ENCODE measurements at regions not wholly inside any gene's neighbourhood (a gene's known extent, or its start where the extent isn't known, plus 50 kb on each side); places are given as distances from the start of the nearest gene placed in this dataset.

- no peaks in the 10 kb centered on the region for H3K36me3 Mint-ChIP-seq (ENCODE audit: low read depth)
- H3K4me2 ChIP-seq, result no peak overlapping the region
- H3K9me3 Mint-ChIP-seq, result no peaks in the 10 kb centered on the region
- no peak overlapping the region for H3K27ac Mint-ChIP-seq
- H4K20me1 ChIP-seq (replicated peaks; ENCODE audit: insufficient read depth), result no peaks in the 10 kb centered on the region
- H3K36me3 ChIP-seq (ENCODE audit: insufficient read depth), result no peaks in the 10 kb centered on the region
- H3K4me3 Mint-ChIP-seq, result no peak overlapping the region
- H3K79me2 ChIP-seq (replicated peaks; ENCODE audit: insufficient read depth), result no peaks in the 10 kb centered on the region
- ATAC-seq, result no peak
- no peak overlapping the region for H3K4me3 ChIP-seq
- no peaks in the 10 kb centered on the region for H3F3A ChIP-seq (replicated peaks; ENCODE audit: low read depth)
- H2AFZ ChIP-seq, result peak overlapping the region; percentile 76
- H3K27me3 ChIP-seq (ENCODE audit: insufficient read depth), result no peaks in the 10 kb centered on the region
- no peak for DNase-seq (ENCODE audit: low spot score)
- peaks cover 4% of the 10 kb centered on the region for H3K27me3 Mint-ChIP-seq (ENCODE audit: insufficient read depth, low read depth, poor library complexity)
- no peak overlapping the region for H3K27ac ChIP-seq (ENCODE audit: low read depth)
- TF ChIP-seq STAT1 (IDR thresholded peaks at IDR 0.05; ENCODE audit: unreplicated experiment) (no peak), POLR2AphosphoS5 (IDR thresholded peaks at IDR 0.05; ENCODE audit: low read depth) (no peak), JUNB (IDR thresholded peaks at IDR 0.05; ENCODE audit: unreplicated experiment) (no peak), ETS1 (IDR thresholded peaks at IDR 0.05) (no peak), REST (IDR thresholded peaks at IDR 0.05; ENCODE audit: unreplicated experiment) (no peak), ZNF331 (CRISPR knock-in tag; IDR thresholded peaks at IDR 0.05; ENCODE audit: low read depth) (no peak), NANOG (IDR thresholded peaks at IDR 0.05; ENCODE audit: borderline replicate concordance) (no peak), EZH2 (IDR thresholded peaks at IDR 0.05; ENCODE audit: low read depth, unreplicated experiment) (no peak), CREB1 (CRISPR knock-in tag; IDR thresholded peaks at IDR 0.05; ENCODE audit: low read depth) (no peak), CTCF (conservative IDR thresholded peaks at IDR 0.05; ENCODE audit: low read depth in 2 of 2) (no peak), EZH2phosphoT487 (IDR thresholded peaks at IDR 0.05; ENCODE audit: unreplicated experiment) (no peak), ZNF462 (CRISPR knock-in tag; IDR thresholded peaks at IDR 0.05) (no peak), ZNF114 (CRISPR knock-in tag; IDR thresholded peaks at IDR 0.05) (no peak)
- H3K9me2 ChIP-seq (ENCODE audit: insufficient read depth), result peaks cover 9% of the 10 kb centered on the region
- 0 out of 3 replicates have a peak, but pooled peaks cover 1% of the 10 kb centered on the region for H3K4me1 Mint-ChIP-seq
- no peaks in the 10 kb centered on the region for H3K4me1 ChIP-seq (ENCODE audit: insufficient read depth)
Observed at GRCh38 chr12:107163413-107163812, 70.1 kb upstream of the CRY1 start.

Measured in GM23338 (cell line).